ENCODE measurements at regions not wholly inside any gene's neighbourhood (a gene's known extent, or its start where the extent isn't known, plus 50 kb on each side); places are given as distances from the start of the nearest gene placed in this dataset.

DNA sequence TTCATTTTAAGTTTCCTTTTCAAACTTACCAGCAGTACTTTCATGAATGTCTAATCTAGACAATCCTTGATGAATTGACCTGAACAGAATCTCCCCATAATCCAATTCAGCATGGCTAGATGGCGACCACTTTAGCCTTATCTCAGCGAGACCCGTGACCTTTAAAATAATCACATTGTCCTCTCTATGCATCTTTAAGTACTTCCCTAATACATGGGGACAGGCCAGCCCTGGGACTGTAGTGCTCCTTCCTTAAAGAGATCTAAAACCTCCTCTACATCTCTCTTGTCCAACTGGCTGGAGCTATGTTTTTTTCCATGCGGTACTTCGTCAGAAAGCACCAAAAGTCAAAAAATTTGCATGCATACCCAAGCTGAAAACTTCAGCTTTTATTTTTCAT lies 746.0 kb downstream of the VRK1 start:
- TF ChIP-seq CTCF (IDR thresholded peaks at IDR 0.05) (no peak), POLR2A (IDR thresholded peaks at IDR 0.05) (no peak)
